Non-pigmented ciliary epithelial cell (primary cell): ENCODE measurements at regions not wholly inside any gene's neighbourhood (a gene's known extent, or its start where the extent isn't known, plus 50 kb on each side); places are given as distances from the start of the nearest gene placed in this dataset.

ENCODE experiments used
- DNase-seq: peaks from one replicate; pipeline ENCODE4 v3.0.0-alpha.2; 2010; ENCODE audit warnings: low read depth

DNA sequence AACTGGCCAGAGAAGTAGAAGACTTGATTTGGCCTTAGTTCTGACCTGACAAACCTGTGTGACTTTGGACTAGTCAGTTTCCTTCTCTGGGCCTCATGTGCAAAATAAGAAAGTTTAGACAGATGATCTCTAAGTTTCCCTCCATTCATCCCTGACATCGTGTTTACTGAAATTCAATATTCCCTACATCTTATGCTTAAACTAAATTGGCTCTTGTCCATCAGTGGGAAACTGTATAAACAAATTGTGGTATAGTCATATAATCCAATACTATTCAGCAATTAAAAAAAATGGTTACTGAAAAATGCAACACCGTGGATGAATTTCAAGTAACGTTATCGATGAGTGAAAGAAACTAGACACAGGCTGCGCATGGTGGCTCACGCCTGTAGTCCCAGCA, 64.4 kb upstream of the HRH1 start:
- no peak for DNase-seq

GRCh38 chr3:11090551-11090950, 63.7 kb upstream of the HRH1 start:
- DNase-seq: no peak

DNA sequence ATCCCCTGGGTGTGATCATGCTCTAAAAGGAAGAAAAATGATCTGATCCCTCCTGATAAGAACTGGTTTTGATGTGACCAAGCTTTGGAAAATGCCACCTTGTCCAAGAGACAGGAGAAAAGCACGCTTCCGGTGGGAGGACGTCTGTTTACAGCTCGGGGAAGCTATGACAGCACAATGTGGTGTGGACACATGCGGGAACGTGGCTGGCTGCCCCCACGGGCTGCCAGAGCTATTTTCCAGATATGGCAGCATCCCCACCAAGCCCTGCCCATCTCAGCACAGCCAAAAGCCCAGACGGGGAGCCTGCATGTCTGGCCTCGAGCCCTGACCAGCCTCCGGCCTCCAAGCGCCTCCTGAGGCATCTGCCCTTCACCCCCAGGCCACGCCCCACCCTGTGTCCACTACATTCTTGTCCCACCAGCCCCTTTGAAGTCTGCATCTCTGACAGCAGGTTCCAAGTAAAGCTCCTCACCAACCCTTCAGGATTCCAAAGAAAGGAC, 63.2 kb upstream of the HRH1 start:
- DNase-seq: no peak

- DNase-seq: no peak
These were observed 62.5 kb upstream of the HRH1 start for GRCh38 chr3:11091791-11092190.

GRCh38 chr3:11093823-11094340, 60.4 kb upstream of the HRH1 start:
- DNase-seq: no peak

DNA sequence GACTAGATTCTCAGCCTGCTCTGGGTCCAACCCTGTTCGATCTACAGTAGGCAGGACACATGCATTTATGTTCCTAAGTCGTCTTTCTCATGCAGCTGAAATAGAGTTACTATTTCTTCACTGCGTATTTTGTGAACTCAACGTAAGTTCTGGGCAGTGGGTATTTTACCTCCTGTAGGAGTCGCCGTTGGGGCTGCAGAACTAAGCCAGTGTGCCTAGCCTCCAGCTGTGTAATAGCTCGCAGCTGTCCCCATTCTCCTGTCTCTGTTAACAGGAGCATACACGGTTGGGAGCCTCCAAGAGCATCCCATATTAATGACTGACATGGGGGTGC, 58.4 kb upstream of the HRH1 start:
- DNase-seq: no peak

- peak; percentile 50 for DNase-seq
These were observed 57.8 kb upstream of the HRH1 start for GRCh38 chr3:11096266-11097139.

GRCh38 chr3:11099306-11099705, 55.0 kb upstream of the HRH1 start:
- DNase-seq: no peak
